Breast epithelium (tissue), 3 donors: ENCODE measurements at regions not wholly inside any gene's neighbourhood (a gene's known extent, or its start where the extent isn't known, plus 50 kb on each side); places are given as distances from the start of the nearest gene placed in this dataset.

Source experiments
- CTCF ChIP-seq, 3 donors: fragments of 450-650 bp; IDR thresholded peaks; one replicate each; pipeline ENCODE4 v1.5.1; 2016 to 2017; ENCODE audit warnings: antibody characterized with exemption in 3 of 3, mild to moderate bottlenecking in 3 of 3, moderate library complexity in 3 of 3
- POLR2A ChIP-seq: fragments of 450-650 bp; IDR thresholded peaks from one replicate; pipeline ENCODE4 v1.6.1; 2016; ENCODE audit warnings: antibody characterized with exemption, mild to moderate bottlenecking, moderate library complexity
- POLR2AphosphoS5 ChIP-seq, 3 donors: sonication (generic); formaldehyde crosslinking; IDR thresholded peaks; one replicate each; pipeline ENCODE4 v1.6.1; 2017; ENCODE audit warnings: antibody characterized with exemption in 3 of 3

GRCh38 chr2:22800412-22800811, 584.6 kb upstream of the KLHL29 start:
- TF ChIP-seq CTCF (IDR thresholded peaks at IDR 0.05) (no peak), POLR2AphosphoS5 (IDR thresholded peaks at IDR 0.05) (no peak), POLR2A (no peak)
